ENCODE measurements at regions not wholly inside any gene's neighbourhood (a gene's known extent, or its start where the extent isn't known, plus 50 kb on each side); places are given as distances from the start of the nearest gene placed in this dataset.

DNA sequence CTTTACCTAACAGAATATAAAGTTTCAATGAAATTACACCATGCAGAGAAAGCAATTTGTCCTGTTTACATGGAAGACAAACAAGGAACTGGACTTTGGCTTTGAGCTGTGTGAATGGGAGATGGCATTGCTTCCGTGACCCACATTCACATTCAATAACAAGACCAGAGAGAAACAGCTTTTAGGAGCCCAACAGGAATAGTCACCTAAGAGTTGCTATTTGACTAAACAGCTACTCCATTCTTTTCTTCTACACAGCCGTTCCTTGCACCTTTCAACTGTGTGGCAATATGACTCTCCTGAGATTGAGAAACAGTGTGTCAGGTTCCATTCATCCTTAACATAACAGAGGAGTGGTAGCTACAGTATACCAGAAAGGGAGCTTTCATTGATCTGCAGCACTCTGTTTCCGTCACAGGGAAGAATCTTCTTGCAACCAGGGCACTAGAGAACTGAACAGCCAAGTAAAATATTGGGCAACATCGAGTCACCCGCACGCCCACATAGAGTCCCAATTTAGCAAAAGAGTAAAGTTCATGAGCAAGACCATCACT lies 355.1 kb downstream of the HAO1 start (continued):
- TF ChIP-seq, protein P1, sequence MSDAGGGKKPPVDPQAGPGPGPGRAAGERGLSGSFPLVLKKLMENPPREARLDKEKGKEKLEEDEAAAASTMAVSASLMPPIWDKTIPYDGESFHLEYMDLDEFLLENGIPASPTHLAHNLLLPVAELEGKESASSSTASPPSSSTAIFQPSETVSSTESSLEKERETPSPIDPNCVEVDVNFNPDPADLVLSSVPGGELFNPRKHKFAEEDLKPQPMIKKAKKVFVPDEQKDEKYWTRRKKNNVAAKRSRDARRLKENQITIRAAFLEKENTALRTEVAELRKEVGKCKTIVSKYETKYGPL (CRISPR knock-in tag; IDR thresholded peaks at IDR 0.05) = no peak
- TF ChIP-seq GTF3A (CRISPR knock-in tag; conservative IDR thresholded peaks at IDR 0.05) (no peak), ZNF260 (CRISPR knock-in tag; IDR thresholded peaks at IDR 0.05; ENCODE audit: borderline replicate concordance, low read depth) (no peak), PITX1 (CRISPR knock-in tag; IDR thresholded peaks at IDR 0.05) (0 out of 2 replicates have a peak, but pooled peaks have one; percentile 35), ATF1 (CRISPR knock-in tag; IDR thresholded peaks at IDR 0.05) (peak; percentile 62), ZNF441 (CRISPR knock-in tag; IDR thresholded peaks at IDR 0.05; ENCODE audit: borderline replicate concordance) (0 out of 2 replicates have a peak, but pooled peaks have one; percentile 62), ISL2 (CRISPR knock-in tag; IDR thresholded peaks at IDR 0.05) (peak; percentile 35; the same call in 1 of the 2 replicates), MEF2D (CRISPR knock-in tag; IDR thresholded peaks at IDR 0.05) (peak; percentile 85), WIZ (CRISPR knock-in tag; IDR thresholded peaks at IDR 0.05) (peak; percentile 60; the same call in 1 of the 2 replicates), ZNF101 (CRISPR knock-in tag; IDR thresholded peaks at IDR 0.05; ENCODE audit: borderline replicate concordance, low read depth) (no peak), HNF4A (CRISPR knock-in tag; IDR thresholded peaks at IDR 0.05) (peak; percentile 85), MAZ (IDR thresholded peaks at IDR 0.05; ENCODE audit: borderline replicate concordance, low read depth, low read length) (no peak), MAZ (CRISPR knock-in tag; IDR thresholded peaks at IDR 0.05; ENCODE audit: low read depth) (0 out of 2 replicates have a peak, but pooled peaks have one; percentile 35)
- TF ChIP-seq, protein P2, sequence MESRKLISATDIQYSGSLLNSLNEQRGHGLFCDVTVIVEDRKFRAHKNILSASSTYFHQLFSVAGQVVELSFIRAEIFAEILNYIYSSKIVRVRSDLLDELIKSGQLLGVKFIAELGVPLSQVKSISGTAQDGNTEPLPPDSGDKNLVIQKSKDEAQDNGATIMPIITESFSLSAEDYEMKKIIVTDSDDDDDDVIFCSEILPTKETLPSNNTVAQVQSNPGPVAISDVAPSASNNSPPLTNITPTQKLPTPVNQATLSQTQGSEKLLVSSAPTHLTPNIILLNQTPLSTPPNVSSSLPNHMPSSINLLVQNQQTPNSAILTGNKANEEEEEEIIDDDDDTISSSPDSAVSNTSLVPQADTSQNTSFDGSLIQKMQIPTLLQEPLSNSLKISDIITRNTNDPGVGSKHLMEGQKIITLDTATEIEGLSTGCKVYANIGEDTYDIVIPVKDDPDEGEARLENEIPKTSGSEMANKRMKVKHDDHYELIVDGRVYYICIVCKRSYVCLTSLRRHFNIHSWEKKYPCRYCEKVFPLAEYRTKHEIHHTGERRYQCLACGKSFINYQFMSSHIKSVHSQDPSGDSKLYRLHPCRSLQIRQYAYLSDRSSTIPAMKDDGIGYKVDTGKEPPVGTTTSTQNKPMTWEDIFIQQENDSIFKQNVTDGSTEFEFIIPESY (CRISPR knock-in tag; IDR thresholded peaks at IDR 0.05) = no peak
- TF ChIP-seq, protein P3, sequence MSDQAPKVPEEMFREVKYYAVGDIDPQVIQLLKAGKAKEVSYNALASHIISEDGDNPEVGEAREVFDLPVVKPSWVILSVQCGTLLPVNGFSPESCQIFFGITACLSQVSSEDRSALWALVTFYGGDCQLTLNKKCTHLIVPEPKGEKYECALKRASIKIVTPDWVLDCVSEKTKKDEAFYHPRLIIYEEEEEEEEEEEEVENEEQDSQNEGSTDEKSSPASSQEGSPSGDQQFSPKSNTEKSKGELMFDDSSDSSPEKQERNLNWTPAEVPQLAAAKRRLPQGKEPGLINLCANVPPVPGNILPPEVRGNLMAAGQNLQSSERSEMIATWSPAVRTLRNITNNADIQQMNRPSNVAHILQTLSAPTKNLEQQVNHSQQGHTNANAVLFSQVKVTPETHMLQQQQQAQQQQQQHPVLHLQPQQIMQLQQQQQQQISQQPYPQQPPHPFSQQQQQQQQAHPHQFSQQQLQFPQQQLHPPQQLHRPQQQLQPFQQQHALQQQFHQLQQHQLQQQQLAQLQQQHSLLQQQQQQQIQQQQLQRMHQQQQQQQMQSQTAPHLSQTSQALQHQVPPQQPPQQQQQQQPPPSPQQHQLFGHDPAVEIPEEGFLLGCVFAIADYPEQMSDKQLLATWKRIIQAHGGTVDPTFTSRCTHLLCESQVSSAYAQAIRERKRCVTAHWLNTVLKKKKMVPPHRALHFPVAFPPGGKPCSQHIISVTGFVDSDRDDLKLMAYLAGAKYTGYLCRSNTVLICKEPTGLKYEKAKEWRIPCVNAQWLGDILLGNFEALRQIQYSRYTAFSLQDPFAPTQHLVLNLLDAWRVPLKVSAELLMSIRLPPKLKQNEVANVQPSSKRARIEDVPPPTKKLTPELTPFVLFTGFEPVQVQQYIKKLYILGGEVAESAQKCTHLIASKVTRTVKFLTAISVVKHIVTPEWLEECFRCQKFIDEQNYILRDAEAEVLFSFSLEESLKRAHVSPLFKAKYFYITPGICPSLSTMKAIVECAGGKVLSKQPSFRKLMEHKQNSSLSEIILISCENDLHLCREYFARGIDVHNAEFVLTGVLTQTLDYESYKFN (CRISPR knock-in tag; conservative IDR thresholded peaks at IDR 0.05) = peak; percentile 92
- TF ChIP-seq, protein P4, sequence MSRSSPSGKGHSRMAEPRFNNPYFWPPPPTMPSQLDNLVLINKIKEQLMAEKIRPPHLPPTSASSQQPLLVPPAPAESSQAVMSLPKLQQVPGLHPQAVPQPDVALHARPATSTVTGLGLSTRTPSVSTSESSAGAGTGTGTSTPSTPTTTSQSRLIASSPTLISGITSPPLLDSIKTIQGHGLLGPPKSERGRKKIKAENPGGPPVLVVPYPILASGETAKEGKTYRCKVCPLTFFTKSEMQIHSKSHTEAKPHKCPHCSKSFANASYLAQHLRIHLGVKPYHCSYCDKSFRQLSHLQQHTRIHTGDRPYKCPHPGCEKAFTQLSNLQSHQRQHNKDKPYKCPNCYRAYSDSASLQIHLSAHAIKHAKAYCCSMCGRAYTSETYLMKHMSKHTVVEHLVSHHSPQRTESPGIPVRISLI (CRISPR knock-in tag; IDR thresholded peaks at IDR 0.05; ENCODE audit: borderline replicate concordance) = peak; percentile 7; the same call in 1 of the 2 replicates
- TF ChIP-seq, protein P5, sequence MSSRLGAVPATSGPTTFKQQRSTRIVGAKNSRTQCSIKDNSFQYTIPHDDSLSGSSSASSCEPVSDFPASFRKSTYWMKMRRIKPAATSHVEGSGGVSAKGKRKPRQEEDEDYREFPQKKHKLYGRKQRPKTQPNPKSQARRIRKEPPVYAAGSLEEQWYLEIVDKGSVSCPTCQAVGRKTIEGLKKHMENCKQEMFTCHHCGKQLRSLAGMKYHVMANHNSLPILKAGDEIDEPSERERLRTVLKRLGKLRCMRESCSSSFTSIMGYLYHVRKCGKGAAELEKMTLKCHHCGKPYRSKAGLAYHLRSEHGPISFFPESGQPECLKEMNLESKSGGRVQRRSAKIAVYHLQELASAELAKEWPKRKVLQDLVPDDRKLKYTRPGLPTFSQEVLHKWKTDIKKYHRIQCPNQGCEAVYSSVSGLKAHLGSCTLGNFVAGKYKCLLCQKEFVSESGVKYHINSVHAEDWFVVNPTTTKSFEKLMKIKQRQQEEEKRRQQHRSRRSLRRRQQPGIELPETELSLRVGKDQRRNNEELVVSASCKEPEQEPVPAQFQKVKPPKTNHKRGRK (CRISPR knock-in tag; IDR thresholded peaks at IDR 0.05) = no peak
- TF ChIP-seq, protein P6, sequence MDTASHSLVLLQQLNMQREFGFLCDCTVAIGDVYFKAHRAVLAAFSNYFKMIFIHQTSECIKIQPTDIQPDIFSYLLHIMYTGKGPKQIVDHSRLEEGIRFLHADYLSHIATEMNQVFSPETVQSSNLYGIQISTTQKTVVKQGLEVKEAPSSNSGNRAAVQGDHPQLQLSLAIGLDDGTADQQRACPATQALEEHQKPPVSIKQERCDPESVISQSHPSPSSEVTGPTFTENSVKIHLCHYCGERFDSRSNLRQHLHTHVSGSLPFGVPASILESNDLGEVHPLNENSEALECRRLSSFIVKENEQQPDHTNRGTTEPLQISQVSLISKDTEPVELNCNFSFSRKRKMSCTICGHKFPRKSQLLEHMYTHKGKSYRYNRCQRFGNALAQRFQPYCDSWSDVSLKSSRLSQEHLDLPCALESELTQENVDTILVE (CRISPR knock-in tag; IDR thresholded peaks at IDR 0.05) = no peak
